ENCODE measurements at regions not wholly inside any gene's neighbourhood (a gene's known extent, or its start where the extent isn't known, plus 50 kb on each side); places are given as distances from the start of the nearest gene placed in this dataset.
"Not testable (repeated sequence)": the region's sequence is repeated elsewhere in the genome, so short reads cannot be mapped to it uniquely, and the experiment has no call there.

DNA sequence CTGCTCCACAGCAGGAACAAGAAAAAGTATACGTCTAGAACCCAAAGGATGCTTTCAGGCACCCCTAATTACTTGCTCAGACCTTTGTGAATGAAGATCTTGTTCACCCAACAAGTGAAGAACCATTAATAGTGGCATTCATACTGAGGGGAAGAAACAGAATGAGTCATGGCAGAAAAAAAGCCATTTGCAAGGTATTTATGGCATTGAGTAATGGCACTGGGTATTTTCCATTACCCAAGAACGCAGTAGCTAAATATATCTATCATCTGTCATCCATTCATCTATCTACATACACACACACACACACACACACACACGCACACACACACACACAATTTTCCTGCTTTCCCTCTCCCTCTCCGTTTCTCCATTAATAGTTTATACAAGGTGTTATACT is 56.4 kb upstream of the XIRP2 start:
- DNase-seq (ENCODE audit: low read depth): peak; percentile 60

GRCh38 chr2:166825914-166826313 is 62.4 kb upstream of the XIRP2 start:
- no peak for DNase-seq (ENCODE audit: low read depth)

DNA sequence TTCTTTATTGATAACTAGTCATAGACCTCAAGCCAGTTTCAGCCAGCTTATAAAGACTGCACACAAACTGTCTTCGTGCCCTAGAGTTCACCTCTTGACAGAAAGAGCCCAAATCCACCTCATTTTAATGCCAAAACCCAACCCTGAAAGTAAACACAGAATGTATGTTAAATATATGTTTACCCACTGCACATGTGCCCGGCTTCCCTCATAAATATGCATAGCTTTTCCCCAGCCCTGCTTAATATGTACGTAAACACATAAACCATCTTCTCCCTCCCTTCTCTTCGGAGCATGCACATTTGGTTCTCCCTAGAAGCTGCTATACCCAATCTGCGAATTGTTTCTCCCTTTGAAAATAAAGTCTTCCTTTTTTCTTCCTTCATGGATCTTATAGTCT is 73.9 kb upstream of the XIRP2 start:
- DNase-seq (ENCODE audit: low read depth): no peak

GRCh38 chr2:166812166-166812891 is 76.0 kb upstream of the XIRP2 start:
- no peak for DNase-seq (ENCODE audit: low read depth)

DNA sequence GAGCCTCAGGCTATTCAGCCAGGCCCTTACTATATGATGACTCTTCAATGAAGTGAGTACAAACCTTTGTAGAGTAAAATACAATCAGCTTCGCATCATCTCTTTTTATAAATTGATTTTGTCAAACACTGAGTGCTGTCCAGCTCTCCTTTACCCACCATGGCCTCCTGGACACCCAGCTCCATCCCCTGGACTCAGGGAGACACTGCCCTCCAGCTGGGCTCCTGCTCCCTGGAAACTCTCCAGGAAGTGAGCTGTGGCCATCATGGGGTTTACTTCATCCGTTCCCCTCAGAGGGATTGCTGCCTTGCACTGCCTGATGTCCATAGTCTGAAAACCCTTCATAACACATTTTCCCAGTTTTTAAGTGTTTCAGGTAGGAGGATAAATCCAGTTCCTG is 82.5 kb upstream of the XIRP2 start:
- no peak for DNase-seq (ENCODE audit: low read depth)

GRCh38 chr2:166803373-166804000 is 84.8 kb upstream of the XIRP2 start:
- DNase-seq (ENCODE audit: low read depth): no peak

DNA sequence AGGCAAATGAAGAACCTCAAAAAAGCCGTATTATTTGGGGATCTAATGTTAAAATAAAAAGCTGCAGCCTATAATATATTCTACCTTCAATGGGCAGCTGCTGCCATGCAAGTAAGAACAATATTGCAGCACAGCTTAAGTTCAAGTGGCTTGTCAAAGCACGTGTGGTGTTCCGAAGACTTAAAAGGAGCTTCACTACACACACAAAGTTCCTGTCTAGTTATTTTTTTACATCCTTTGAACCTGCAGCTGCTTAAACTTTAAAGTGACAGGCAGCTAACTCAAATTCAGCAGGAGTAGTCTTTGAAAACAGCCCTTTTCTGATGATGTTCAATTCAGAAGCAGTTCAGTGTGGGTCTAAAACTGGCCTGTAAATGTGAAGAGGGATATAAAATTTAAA is 85.8 kb upstream of the XIRP2 start:
- no peak for DNase-seq (ENCODE audit: low read depth)

DNA sequence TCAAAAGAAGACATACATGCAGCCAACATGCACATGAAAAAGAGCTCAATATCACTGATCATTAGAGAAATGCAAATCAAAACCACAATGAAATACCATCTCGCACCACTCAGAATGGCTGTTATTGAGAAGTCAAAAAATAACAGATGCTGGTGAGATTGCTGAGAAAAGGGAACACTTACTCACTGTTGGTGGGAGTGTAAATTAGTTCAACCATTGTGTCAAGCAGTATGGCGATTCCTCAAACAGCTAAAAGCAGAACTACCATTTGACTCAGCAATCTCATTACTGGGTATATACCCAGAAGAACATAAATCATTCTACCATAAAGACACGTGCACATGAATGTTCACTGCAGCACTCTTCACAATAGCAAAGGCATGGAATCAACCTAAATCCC is 95.5 kb upstream of the XIRP2 start:
- no peak for DNase-seq (ENCODE audit: low read depth)

DNA sequence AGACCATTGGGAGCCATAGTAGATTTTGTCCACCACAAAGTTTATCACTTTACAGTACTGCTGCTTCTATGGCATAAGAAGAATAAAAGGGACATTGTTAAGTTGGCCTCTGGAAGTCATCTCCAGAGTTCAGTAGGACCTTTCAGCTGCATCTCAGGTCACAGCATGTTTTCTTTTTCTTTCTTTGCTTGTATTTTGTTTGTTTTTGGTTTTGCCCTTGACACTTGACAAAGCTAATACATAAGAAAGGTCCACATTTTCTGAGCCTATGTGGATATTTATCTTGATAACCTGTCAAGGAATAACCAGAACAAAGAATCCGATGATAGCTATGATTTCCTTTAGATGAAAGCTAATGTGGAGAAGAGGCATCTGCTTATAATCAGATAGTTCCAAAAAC is 101.6 kb upstream of the XIRP2 start:
- DNase-seq (ENCODE audit: low read depth): no peak

DNA sequence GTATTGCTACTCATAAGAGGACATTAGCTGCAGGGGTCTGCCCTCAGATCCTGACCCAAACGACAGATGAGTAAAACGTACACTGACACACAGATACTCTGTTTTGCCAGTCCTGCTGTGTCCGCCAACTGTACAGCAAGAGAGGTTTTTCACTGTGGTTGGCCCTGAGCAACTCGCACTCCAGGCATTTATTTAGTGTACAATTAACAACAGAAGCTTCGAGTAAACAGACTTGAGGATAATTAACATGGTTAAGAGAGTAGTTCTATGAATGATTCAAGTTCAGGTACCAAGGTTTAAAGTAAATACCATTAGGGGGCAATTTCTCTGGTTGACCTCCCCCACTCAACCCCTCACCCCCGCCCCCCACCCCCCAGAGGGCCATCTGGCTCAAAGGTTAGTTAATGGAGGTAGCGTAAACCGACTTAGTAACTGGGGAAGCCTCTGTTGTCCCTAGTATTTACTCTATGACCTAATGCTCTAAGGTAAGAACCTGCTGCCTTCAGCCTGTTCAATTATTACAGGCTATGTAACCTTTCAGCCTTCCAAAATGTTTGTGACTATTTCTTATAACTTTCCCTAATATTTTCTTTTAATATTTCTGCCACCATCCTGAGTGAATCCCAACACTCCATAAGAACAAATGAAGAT is 103.9 kb upstream of the XIRP2 start:
- DNase-seq (ENCODE audit: low read depth): peak; percentile 47

GRCh38 chr2:166775176-166775575 is 113.1 kb upstream of the XIRP2 start:
- DNase-seq (ENCODE audit: low read depth): no peak

- DNase-seq (ENCODE audit: low read depth): no peak
Observed at GRCh38 chr2:166773308-166773949, 114.9 kb upstream of the XIRP2 start.

- DNase-seq (ENCODE audit: low read depth): no peak
Observed at GRCh38 chr2:166768393-166769123, 119.7 kb upstream of the XIRP2 start.

DNA sequence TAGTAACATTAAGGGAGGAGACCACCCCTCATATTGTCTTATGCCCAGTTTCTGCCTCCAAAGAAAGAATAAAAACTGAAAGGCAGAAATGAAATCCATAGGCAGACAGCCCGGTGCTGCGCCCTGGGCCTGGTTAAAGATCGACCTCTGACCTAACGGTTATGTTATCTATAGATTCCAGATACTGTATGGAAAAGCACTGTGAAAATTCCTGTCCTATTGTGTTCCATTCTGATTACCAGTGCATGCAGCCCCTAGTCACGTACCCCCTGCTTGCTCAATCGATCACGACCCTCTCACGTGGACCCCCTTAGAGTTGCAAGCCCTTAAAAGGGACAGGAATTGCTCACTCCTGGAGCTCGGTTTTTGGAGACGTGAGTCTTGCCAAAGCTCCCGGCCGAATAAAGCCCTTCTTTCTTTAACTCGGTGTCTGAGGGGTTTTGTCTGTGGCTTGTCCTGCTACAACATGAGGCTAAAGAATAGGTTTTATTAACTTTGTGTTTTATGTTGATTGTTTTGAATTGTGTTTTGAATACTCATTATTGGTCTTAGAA is 121.4 kb upstream of the XIRP2 start:
- DNase-seq (ENCODE audit: low read depth): not testable (repeated sequence)

DNA sequence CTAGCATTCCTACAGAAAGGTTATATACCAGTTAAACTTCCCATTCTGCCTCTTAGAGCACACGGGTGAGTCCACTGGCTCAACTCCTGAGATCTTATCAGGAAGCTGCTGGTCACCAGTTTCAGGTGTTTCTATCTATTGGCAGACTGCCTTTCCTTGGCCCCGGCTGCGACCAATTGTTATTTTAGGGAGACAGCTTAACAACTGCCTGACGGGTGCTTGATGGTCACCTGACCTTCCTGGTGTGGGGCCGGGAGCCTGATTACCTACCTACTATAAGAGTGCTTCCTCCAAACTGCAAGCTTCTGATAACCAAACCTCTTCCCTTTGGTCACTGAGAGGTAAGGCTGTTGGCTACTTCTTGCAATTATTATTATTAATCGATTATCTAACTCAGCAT is 122.1 kb upstream of the XIRP2 start:
- no peak for DNase-seq (ENCODE audit: low read depth)

DNA sequence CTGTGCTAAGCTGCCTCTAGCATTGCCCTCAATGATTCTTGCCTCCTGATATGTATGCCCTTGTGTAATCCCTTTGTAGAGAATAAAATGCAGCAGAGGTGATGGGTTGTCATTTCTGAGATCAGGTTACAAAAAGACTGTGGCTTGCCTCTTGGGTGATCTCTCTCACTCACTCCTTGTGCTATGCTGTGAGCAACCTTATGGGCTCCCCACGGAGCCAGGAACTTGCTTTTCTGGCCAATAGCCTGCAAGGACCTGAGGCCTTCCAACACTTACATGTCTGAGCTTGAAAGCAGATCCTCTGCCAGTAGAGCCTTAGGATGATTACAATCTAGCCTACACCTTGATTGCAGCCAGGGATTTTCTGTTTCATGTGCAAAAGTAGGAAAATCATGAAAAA is 123.1 kb upstream of the XIRP2 start:
- peak; percentile 7 for DNase-seq (ENCODE audit: low read depth)

GRCh38 chr2:166764702-166765101 is 123.6 kb upstream of the XIRP2 start:
- no peak for DNase-seq (ENCODE audit: low read depth)

DNA sequence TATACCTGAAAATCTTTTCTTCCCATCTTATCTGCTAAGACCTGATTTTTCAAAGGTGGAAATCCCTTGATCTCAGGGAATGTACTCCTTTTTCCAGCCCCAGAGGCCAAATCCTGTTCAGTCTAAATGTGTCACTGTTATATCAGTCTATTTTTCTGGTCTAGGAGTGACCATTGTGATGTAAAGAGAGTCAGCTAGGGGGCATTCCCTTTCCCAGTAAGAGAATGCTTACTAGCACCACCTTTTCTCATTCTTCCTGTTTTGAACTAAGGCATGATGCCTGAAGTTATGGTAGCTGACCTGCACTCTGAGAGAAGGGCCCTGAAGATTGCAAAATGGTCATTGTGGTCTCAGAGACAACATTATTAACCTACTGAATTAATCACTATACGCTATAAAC is 124.1 kb upstream of the XIRP2 start:
- peak; percentile 29 for DNase-seq (ENCODE audit: low read depth)

DNA sequence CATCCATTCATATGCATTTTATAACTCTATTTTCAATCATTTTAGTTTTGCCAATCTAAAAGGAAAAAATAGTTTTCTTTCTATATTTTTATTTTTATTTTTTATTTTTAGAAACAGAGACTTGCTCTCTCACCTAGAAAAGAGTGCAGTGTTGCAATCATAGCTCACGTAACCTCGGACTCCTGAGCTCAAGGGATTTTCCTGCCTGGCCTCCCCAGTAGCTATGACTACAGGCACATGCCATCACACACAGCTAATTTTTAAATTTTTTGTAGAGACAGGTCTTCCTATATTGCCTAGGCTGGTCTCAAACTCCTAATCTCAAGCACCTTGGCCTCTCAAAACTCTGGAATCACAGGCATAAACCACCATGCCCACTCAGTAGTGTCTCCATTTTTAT is 125.5 kb upstream of the XIRP2 start:
- DNase-seq (ENCODE audit: low read depth): peak; percentile 12

DNA sequence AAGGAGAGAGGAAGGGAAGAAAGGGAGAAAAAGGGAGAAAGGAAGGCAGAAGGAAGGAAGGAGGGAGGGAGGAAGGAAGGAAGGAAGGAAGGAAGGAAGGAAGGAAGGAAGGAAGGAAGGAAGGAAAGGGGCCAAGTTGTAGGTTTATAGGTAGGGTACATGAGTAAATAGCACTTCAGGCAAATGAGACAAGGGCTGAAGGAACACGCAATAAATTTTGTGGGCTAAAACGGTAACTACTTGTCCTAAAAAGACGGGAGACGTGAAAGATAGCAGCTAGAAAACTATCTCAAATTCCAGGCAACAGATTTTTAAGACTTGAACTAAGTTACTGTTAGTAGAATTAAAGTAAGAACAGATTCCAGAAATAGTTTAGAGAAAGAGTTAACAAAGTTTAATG is 129.3 kb upstream of the XIRP2 start:
- no peak for DNase-seq (ENCODE audit: low read depth)

- no peak for DNase-seq (ENCODE audit: low read depth)
Observed at GRCh38 chr2:166750624-166751023, 137.7 kb upstream of the XIRP2 start.

DNA sequence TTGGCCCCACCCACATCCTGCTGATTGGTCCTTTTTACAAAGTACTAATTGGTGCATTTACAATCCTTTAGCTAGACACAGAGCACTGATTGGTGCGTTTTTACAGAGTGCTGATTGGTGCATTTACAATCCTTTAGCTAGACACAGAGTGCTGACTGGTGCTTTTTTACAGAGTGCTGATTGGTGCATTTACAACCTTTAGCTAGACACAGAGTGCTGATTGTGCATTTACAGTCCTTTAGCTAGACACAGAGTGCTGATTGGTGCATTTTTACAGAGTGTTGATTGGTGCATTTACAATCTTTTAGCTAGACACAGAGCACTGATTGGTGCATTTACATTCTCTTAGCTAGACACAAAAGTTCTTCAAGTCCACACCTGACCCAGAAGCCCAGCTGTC is 144.2 kb upstream of the XIRP2 start:
- DNase-seq (ENCODE audit: low read depth): not testable (repeated sequence)
